Gastroesophageal sphincter (tissue), 3 donors: ENCODE measurements at regions not wholly inside any gene's neighbourhood (a gene's known extent, or its start where the extent isn't known, plus 50 kb on each side); places are given as distances from the start of the nearest gene placed in this dataset.

Experiments
- POLR2A ChIP-seq, 2 donors: fragments of 450-650 bp; IDR thresholded peaks; one replicate each; pipeline ENCODE4 v1.6.1; 2017; ENCODE audit warnings: antibody characterized with exemption in 2 of 2, mild to moderate bottlenecking in 2 of 2, moderate library complexity in 1 of 2
- POLR2AphosphoS5 ChIP-seq: sonication (generic); formaldehyde crosslinking; IDR thresholded peaks from one replicate; pipeline ENCODE4 v1.6.1; 2017; ENCODE audit warnings: antibody characterized with exemption
- TF ChIP-seq, protein P1 (sequence below), 4 experiments: fragments of 200-600 bp in 2 of 4; fragments of 450-650 bp in 2 of 4; sonication (generic) in 1 of 4; IDR thresholded peaks; one replicate each; pipeline ENCODE4 v1.5.1; 2017 to 2019; ENCODE audit warnings: antibody characterized with exemption in 4 of 4, mild to moderate bottlenecking in 2 of 4, moderate library complexity in 2 of 4

DNA sequence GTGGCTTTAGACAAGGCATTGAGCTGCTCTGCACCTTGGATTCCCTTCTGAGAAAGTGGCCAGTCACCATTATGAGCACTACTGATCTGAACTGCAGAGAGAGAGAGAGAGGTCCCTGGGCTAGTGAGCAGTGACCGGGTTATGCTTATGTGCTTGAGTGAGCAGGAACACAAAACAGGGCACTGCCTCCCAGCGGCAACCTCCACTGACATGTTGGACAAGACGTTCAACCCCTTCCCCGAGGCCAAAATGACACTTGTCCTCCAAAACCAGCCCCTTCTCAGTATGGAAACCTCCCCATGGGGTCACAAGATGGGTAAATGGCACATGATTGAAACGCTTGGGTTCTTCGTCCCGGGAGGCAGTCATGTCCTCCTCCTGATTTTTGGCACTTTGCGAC is 339.4 kb upstream of the ZMIZ1 start:
- TF ChIP-seq, protein P1, sequence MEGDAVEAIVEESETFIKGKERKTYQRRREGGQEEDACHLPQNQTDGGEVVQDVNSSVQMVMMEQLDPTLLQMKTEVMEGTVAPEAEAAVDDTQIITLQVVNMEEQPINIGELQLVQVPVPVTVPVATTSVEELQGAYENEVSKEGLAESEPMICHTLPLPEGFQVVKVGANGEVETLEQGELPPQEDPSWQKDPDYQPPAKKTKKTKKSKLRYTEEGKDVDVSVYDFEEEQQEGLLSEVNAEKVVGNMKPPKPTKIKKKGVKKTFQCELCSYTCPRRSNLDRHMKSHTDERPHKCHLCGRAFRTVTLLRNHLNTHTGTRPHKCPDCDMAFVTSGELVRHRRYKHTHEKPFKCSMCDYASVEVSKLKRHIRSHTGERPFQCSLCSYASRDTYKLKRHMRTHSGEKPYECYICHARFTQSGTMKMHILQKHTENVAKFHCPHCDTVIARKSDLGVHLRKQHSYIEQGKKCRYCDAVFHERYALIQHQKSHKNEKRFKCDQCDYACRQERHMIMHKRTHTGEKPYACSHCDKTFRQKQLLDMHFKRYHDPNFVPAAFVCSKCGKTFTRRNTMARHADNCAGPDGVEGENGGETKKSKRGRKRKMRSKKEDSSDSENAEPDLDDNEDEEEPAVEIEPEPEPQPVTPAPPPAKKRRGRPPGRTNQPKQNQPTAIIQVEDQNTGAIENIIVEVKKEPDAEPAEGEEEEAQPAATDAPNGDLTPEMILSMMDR (IDR thresholded peaks at IDR 0.05) = no peak
- TF ChIP-seq POLR2AphosphoS5 (no peak), POLR2A (IDR thresholded peaks at IDR 0.05) (no peak)
